ENCODE measurements at regions not wholly inside any gene's neighbourhood (a gene's known extent, or its start where the extent isn't known, plus 50 kb on each side); places are given as distances from the start of the nearest gene placed in this dataset.

DNA sequence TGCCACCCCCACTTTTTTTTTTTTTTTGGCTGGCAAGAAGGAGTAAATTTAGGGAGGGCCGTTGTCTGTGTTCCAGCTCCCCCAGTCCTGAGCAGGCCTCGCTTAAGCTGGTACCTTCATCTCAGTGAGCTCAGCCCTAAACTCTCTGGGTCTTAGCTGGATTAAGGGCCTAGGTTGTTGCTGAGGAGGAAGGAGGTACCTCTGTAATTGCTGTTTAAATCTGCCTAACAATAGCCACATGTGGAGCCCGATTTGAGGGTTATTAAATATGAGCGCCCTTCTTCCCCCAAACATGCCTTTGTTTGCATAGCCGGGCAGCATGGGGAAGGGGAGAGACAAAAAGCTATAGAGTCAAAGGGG, 179.0 kb upstream of the PITX1 start:
- H2AFZ ChIP-seq (ENCODE audit: control insufficient read depth, low read length), result no peak overlapping the region
- H3K4me1 ChIP-seq (ENCODE audit: control insufficient read depth, extremely low read depth, insufficient read depth, low read length), result peaks cover 5% of the 10 kb centered on the region
- no peak overlapping the region for H3K27ac ChIP-seq (ENCODE audit: control insufficient read depth, insufficient read depth, low read length)
- TF ChIP-seq, protein P1, sequence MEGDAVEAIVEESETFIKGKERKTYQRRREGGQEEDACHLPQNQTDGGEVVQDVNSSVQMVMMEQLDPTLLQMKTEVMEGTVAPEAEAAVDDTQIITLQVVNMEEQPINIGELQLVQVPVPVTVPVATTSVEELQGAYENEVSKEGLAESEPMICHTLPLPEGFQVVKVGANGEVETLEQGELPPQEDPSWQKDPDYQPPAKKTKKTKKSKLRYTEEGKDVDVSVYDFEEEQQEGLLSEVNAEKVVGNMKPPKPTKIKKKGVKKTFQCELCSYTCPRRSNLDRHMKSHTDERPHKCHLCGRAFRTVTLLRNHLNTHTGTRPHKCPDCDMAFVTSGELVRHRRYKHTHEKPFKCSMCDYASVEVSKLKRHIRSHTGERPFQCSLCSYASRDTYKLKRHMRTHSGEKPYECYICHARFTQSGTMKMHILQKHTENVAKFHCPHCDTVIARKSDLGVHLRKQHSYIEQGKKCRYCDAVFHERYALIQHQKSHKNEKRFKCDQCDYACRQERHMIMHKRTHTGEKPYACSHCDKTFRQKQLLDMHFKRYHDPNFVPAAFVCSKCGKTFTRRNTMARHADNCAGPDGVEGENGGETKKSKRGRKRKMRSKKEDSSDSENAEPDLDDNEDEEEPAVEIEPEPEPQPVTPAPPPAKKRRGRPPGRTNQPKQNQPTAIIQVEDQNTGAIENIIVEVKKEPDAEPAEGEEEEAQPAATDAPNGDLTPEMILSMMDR (optimal IDR thresholded peaks at IDR 0.05 in 1 of 3, IDR thresholded peaks at IDR 0.05 in 1 of 3, conservative IDR thresholded peaks at IDR 0.05 in 1 of 3; ENCODE audit: extremely low read depth in 1 of 3, insufficient read depth in 2 of 3, low read length in 3 of 3), result no peak
- TF ChIP-seq EZH2 (IDR thresholded peaks at IDR 0.05; ENCODE audit: low read length), result no peak
- no peak for FAIRE-seq
- dilution Hi-C loops (cut with MboI; ENCODE audit: extremely low pct_ligation_motif_present, low sequenced_read_pairs), result no loop called here
- H3K36me3 ChIP-seq (ENCODE audit: control insufficient read depth in 2 of 2, extremely low read depth in 1 of 2, insufficient read depth in 2 of 2, low read length in 2 of 2), result no peaks in the 10 kb centered on the region
- H3K4me2 ChIP-seq (ENCODE audit: control insufficient read depth, extremely low read depth, insufficient read depth, low read depth, low read length), result no peak overlapping the region
- H4K20me1 ChIP-seq (ENCODE audit: control insufficient read depth, extremely low read depth, insufficient read depth, low read length), result no peaks in the 10 kb centered on the region
- no peaks in the 10 kb centered on the region for H3K79me2 ChIP-seq (ENCODE audit: control insufficient read depth, insufficient read depth, low read length)
- H3K9ac ChIP-seq (ENCODE audit: control insufficient read depth, extremely low read depth, insufficient read depth, low read length), result no peak overlapping the region
- H3K27me3 ChIP-seq (ENCODE audit: control insufficient read depth, extremely low read depth, insufficient read depth, low read length), result peaks cover 12% of the 10 kb centered on the region
- no peak overlapping the region for H3K4me3 ChIP-seq (ENCODE audit: control insufficient read depth in 2 of 3, extremely low read depth in 1 of 3, insufficient read depth in 2 of 3, low read depth in 1 of 3, low read length in 3 of 3)
- H3K9me3 ChIP-seq (ENCODE audit: control insufficient read depth, low read depth, low read length), result no peaks in the 10 kb centered on the region
- H3K9me1 ChIP-seq (ENCODE audit: control insufficient read depth, extremely low read depth, insufficient read depth, low read length), result no peaks in the 10 kb centered on the region
- no peak for DNase-seq (ENCODE audit: low read depth, low spot score)

DNA sequence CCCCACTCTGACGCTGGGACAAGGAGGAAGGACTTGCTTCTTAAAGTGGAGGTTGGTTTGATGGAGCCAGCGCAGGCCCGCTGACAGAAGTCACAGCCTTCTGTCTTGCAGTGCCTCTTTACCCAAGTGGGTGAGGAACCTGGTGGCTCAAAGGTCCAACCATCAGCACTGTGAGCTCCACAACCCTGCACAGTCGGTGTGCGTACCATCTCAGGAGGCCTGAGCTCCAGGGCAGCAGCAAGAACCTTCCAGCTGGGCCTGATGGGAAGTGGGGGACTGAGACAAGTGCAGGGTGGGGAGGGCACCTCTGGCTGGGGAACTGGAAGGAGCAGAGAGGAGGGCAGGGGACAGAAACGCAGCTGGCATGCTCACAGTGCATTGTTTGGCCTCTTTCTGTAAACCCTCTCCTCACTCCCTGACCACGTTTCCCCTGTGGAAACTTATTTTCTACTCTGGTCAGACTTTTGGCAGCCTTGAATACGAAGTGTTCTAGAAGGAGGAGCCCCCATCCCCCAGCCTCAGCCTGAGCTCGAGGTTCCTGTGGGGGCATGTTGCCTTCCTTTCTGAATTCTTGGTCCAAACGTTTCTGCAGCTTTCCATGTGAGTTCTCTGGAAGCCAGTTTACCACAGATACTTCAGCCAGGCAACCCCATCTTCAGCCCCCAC, 178.5 kb upstream of the PITX1 start:
- Histone ChIP-seq H3K9me3 (ENCODE audit: control insufficient read depth, low read depth, low read length) (no peaks in the 10 kb centered on the region), H3K9me1 (ENCODE audit: control insufficient read depth, extremely low read depth, insufficient read depth, low read length) (no peaks in the 10 kb centered on the region), H3K4me3 (ENCODE audit: control insufficient read depth in 2 of 3, extremely low read depth in 1 of 3, insufficient read depth in 2 of 3, low read depth in 1 of 3, low read length in 3 of 3) (no peak overlapping the region), H4K20me1 (ENCODE audit: control insufficient read depth, extremely low read depth, insufficient read depth, low read length) (no peaks in the 10 kb centered on the region), H3K9ac (ENCODE audit: control insufficient read depth, extremely low read depth, insufficient read depth, low read length) (no peak overlapping the region), H2AFZ (ENCODE audit: control insufficient read depth, low read length) (no peak overlapping the region), H3K4me2 (ENCODE audit: control insufficient read depth, extremely low read depth, insufficient read depth, low read depth, low read length) (no peak overlapping the region), H3K27ac (ENCODE audit: control insufficient read depth, insufficient read depth, low read length) (no peak overlapping the region), H3K79me2 (ENCODE audit: control insufficient read depth, insufficient read depth, low read length) (no peaks in the 10 kb centered on the region), H3K4me1 (ENCODE audit: control insufficient read depth, extremely low read depth, insufficient read depth, low read length) (peaks cover 5% of the 10 kb centered on the region), H3K36me3 (ENCODE audit: control insufficient read depth in 2 of 2, extremely low read depth in 1 of 2, insufficient read depth in 2 of 2, low read length in 2 of 2) (no peaks in the 10 kb centered on the region), H3K27me3 (ENCODE audit: control insufficient read depth, extremely low read depth, insufficient read depth, low read length) (peaks cover 7% of the 10 kb centered on the region)
- DNase-seq (ENCODE audit: low read depth, low spot score) (no peak), FAIRE-seq (no peak)
- dilution Hi-C loops (cut with MboI; ENCODE audit: extremely low pct_ligation_motif_present, low sequenced_read_pairs), result no loop called here
- no peak for TF ChIP-seq EZH2 (IDR thresholded peaks at IDR 0.05; ENCODE audit: low read length)
- TF ChIP-seq, protein P1 (optimal IDR thresholded peaks at IDR 0.05 in 1 of 3, IDR thresholded peaks at IDR 0.05 in 1 of 3, conservative IDR thresholded peaks at IDR 0.05 in 1 of 3; ENCODE audit: extremely low read depth in 1 of 3, insufficient read depth in 2 of 3, low read length in 3 of 3), result no peak
